Dedifferentiated amniotic fluid mesenchymal stem cell (primary cell): ENCODE measurements at regions not wholly inside any gene's neighbourhood (a gene's known extent, or its start where the extent isn't known, plus 50 kb on each side); places are given as distances from the start of the nearest gene placed in this dataset.
"Not testable (repeated sequence)": the region's sequence is repeated elsewhere in the genome, so short reads cannot be mapped to it uniquely, and the experiment has no call there.

ENCODE experiments used
- DNase-seq: peaks from one replicate; pipeline ENCODE4 v3.0.0-alpha.2; 2016; ENCODE audit errors: extremely low spot score

GRCh38 chr13:83121896-83122295 lies 760.4 kb downstream of the SLITRK1 start:
- no peak for DNase-seq

DNA sequence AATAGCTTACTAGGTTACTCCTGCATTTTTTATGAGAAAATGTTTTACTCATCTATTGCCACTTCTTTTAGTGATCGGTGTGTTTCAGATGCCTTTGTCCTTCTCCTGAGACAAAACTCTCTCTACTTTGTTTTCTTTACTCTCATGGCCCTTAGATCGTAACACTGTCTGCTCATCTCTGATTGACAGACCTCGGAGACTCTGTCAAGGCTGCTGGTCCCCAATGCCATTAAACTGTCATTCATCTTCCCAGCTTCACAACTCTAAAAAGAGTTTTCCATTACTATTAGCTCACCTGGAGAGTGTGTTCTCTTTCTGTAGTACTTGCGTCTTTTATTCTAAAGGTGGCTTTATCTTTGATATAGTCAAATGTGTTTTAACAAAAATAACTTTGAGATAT lies 765.2 kb downstream of the SLITRK1 start:
- no peak for DNase-seq

DNA sequence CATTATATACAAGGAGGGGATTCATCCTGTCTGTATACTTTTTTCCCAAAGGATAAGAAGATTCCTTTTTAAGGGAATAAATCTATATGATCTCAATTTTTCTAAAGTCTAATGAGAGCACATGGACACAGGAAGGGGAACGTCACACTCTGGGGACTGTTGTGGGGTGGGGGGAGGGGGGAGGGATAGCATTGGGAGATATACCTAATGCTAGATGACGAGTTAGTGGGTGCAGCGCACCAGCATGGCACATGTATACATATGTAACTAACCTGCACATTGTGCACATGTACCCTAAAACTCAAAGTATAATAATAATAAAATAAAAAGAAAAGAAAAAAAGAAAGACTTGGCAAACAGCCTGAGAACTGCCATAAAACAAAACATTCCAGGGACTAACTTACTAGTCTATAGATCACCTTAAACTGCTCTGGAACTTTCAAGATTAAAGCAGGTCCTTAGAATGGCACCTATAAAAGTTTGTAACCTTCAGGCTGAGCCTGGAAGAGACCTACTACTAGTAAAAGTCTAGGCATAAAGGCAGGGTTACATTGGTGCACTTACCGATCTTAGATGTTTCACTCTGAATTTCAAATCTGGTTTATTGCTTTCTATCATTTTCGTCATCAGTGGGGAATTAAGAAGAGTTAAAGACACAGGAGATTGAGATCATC lies 780.6 kb downstream of the SLITRK1 start:
- DNase-seq, result not testable (repeated sequence)

DNA sequence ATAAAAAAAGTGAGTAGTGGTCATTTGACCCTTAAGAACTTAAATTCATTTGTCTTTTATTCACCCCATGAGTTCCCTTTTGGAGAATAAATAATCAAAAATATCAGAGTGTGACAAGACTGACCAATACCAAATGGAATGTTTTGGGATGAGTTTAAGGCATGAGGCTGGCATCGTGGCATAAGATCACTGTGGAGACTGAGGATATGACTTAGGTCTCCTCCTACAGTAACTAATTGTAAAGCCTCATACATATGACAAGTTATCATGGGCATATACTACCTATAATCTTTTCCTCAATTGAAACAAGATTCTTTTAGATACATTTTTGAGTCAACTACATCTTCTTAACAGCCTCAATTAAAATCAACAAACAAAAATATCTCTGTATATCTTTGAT lies 782.0 kb downstream of the SLITRK1 start:
- DNase-seq, result no peak

DNA sequence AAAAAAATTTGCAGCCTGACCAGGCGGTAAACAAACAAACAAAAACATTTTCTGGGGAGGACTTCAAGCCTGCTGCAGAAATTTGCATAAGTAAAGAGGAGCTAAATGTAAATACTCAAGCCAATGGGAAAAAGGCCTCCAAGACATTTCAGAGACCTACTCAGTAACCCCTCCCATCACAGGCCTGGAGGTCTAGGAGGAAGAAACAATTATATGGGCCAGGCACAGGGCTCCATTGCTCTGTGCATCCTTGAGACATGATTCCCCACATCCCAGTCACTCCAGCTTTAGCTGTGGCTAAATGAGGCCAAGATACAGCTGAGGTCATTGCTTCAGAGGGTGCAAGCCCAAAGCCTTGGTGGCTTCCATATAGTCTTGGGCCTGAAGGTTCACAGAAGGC lies 793.4 kb downstream of the SLITRK1 start:
- DNase-seq, result no peak

- no peak for DNase-seq
Measured at GRCh38 chr13:83086948-83087347, 795.3 kb downstream of the SLITRK1 start.

GRCh38 chr13:83086088-83086487 lies 796.2 kb downstream of the SLITRK1 start:
- no peak for DNase-seq

DNA sequence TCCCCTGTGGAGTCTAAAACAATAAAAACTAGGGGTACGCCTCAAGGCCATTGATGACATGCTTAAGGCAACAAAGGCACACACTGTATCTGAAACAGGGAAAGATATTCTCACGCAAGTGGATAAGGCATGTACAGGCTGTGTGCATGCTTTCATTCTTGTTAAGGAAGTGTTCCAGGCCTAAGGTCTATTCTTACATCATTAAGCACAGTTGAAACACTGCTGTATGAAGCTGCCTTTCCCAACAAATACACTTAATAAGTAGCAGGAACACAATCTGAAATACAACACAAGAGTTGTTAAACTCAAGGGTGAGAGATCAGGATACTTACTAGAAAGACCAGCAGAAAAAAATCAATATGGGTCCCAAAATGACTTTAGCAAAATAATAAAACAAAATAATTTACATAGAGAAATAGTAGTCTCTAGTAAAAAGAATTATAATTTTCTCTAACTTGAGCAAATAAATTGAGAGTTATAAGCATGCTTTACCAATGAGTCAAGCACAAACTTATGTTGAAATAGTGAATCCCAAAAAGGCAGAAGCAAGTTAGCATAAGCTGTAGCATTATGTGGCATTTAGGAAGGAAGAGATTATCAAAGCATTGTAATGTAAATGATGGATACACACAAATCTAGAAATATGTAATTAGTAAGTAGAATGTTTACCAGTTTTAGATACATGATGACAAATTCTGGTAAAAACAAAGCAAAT lies 796.9 kb downstream of the SLITRK1 start:
- DNase-seq, result no peak

DNA sequence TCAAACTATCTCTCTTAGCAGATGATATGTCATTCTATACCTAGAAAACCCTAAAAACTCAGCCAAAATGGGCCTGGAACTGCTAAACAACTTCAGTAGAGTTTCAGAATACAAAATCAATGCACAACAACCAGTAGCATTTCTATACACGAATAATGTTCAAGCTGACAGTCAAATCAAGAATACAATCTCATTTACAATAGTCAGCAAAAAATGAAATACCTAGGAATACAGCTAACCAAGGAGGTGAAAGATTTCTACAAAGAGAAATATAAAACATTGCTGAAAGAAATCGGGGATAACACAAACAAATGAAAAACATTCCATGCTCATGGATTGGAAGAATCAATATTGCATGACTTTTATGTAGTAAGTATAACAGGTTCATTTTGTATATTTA lies 804.8 kb downstream of the SLITRK1 start:
- DNase-seq, result no peak

DNA sequence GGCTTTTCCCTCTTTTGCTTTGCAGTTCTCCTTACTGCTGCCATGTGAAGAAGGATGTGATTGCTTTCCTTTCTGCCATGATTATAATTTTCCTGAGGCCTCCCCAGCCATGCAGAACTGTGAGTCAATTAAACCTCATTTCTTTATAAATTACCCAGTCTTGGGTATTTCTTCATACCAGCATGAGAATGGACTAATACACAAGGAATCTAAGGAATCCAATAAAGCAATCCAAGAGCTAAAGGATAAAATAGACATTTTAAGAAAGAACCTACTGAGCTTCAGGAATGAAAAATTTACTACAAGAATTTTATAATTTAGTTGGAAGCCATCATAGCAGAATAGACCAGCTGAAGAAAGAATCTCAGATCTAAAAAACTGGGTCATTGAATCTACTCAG lies 808.3 kb downstream of the SLITRK1 start:
- DNase-seq, result not testable (repeated sequence)

DNA sequence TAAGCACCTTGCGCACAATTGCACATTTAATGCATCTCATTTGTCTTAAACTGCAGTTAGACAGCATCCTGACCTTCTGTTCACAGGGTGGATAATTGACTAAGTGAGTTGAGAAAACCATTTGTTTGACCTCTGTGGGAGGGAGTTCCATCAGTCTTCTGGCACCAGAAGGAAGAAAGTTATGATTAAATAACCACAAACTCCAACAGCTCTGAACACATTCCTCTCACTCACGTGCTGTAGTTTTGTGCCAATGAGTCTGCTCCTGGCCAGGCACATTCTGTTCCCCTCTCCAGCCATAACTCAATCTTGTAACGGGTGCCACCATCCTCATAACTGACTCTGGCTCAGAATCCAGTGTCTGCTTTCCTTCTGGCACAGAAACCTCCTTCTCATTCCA lies 817.2 kb downstream of the SLITRK1 start:
- peak; percentile 59 for DNase-seq

DNA sequence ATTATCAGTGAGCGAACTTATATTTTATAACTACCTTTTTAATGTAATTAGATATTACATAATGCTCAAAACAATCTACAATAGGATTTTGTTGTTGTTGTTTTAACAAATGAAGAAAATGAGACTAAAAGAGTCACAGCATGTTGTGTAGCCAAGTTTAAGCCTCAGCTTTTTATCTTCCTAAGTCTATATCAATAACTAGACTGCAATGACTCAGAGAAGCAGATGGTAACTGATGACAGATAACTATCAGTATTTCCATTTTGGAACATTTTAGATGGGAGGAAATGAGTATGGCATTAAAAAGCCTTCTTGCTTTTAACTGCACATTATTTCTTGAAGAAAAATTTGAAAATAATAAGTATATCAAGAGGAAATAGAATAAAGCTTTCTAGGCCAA lies 825.2 kb downstream of the SLITRK1 start:
- no peak for DNase-seq

DNA sequence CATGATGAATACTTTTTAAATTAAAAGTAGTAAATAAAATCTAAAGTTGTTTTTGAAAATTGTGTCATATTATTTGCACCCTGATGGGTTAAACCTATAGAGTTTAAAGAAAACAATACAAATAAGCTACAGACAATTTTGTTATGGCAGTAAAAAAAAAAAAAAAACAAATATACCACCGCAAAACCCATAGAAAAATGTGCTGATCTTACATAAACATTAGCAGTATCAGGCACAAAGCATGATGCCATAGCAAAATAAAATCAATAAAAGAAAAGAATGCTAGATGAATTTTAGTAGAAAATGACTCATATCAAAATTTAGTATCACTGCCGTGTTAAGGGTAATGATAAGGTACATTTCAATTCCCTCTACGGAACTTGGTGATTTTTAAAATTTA lies 826.0 kb downstream of the SLITRK1 start:
- DNase-seq, result no peak

- DNase-seq, result peak; percentile 62
Measured at GRCh38 chr13:83048419-83048818, 833.9 kb downstream of the SLITRK1 start.

- DNase-seq, result no peak
Measured at GRCh38 chr13:83024955-83025594, 857.2 kb downstream of the SLITRK1 start.

DNA sequence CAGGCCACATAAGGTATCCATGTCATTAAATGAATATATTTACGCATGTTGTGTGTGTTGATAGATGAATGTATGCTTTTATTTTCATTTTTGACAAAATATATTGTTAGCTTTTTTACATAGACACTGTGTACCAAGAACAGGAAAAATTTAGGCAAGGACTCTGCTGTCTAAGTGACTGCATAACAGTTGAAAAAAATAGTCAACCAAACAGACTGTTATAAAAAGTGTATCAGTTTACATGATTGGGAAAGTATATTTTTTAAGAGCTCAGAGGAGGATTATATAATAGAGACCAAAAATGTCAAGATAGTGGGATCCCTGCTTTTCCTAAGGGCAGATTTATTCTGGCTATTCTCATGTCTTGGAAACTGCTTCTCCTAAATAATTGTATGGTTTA lies 858.0 kb downstream of the SLITRK1 start:
- DNase-seq, result peak; percentile 32

DNA sequence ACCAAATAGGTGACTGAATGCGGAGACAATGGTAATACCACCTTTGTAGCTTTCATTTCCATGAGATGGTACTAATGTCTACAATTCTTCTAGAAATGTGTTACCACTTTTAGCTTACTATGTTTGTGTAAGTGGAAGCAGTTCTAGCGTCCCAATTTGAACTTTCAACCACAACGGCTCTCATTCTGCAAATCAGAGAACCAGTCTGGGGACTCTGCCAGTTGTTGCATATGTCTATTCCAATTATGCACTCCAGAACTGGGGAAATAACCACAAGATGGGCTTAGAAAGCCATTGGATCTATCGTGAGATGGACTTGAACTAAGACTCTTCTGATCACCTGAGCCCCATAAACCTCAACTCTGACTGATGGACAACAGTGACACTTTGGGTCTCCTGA lies 862.3 kb downstream of the SLITRK1 start:
- no peak for DNase-seq

DNA sequence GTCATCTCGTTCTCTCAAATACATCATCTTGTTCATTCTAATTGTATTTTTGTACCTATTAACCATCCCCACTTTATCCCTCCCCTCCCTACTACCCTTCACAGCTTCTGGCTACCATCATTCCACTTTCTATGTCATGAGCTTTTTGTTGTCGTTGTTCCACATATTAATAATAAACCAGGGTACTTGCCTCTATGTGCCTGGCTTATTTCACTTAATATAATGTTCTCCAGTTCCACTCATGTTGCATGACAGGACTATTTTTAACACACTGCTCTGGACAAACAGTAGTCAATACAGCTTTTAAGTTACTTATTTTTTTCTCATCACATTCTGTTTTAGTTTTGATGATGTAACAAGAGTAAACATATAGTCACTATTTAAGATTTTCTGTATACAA lies 872.3 kb downstream of the SLITRK1 start:
- no peak for DNase-seq

- no peak for DNase-seq
Measured at GRCh38 chr13:83008212-83008929, 873.9 kb downstream of the SLITRK1 start.

- DNase-seq, result no peak
Measured at GRCh38 chr13:83007226-83007625, 875.0 kb downstream of the SLITRK1 start.

DNA sequence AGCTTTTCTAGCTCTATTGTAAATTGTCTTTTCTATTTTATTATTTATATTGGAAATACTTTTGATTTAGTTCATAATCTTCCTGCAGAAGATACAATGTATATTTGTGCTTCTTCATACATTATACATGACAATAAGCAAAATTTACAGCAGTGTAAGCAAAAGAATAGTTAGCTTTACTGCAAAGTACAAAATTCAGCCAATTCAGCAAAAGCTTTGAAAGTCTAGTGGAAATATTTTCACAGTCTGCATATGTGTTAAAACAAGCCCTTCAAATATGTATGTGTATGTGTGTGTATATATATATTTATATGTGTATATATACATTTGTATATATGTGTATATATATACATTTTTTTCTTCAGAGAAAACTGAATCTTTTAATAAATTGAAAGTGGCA lies 879.1 kb downstream of the SLITRK1 start:
- no peak for DNase-seq

DNA sequence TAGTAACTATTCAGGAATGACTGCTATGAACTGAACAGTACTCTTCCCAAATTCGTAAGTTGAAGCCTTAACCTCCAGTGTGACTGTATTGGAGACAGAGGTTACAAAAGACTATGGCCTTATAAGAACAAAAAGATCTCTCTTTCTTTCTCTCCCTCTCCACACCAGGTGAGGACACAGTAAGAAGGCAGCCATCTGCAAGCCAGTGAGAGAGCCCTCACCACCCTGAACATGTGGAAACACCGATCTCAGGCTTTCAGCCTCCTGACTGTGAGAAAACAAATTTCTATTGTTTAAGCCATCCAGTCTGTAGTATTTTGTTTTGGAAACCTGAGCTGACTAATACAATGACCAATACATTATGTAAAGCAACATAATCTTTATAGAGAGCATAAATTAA lies 888.9 kb downstream of the SLITRK1 start:
- no peak for DNase-seq

- no peak for DNase-seq
Measured at GRCh38 chr13:82976499-82976898, 905.8 kb downstream of the SLITRK1 start.
